Panc1 (cell line): ENCODE measurements at regions not wholly inside any gene's neighbourhood (a gene's known extent, or its start where the extent isn't known, plus 50 kb on each side); places are given as distances from the start of the nearest gene placed in this dataset.

ENCODE experiments used
- ATAC-seq: fragments of 200-7000 bp; cut with Tn5 transposase; 2 replicates; pipeline ENCODE4 v1.9.1; 2020; ENCODE audit warnings: mild to moderate bottlenecking, moderate library complexity
- BruUV-seq: library from RNA; stranded (reverse); fragments of 400-500 nt; replicated peaks from 2 replicates; lab custom pipeline; 2021; lab: Mats Ljungman, UMichigan
- CTCF ChIA-PET: fragments of 300-600 bp; sonication (Branson Sonifier 250); formaldehyde crosslinking; loops from one replicate; lab custom pipeline; 2022; ENCODE audit warnings: antibody characterized with exemption; lab: Charles Lee
- POLR2A ChIA-PET: fragments of 300-600 bp; sonication (Branson Sonifier 250); formaldehyde crosslinking; loops from one replicate; lab custom pipeline; 2022; ENCODE audit warnings: antibody characterized with exemption; lab: Charles Lee
- DNase-seq: peaks from one replicate; pipeline ENCODE4 v3.0.0-alpha.2; 2010; ENCODE audit warnings: low read depth, low spot score
- H3K27ac ChIP-seq: 2 replicates; pipeline ENCODE4 v1.5.1; 2011; ENCODE audit warnings: mild to moderate bottlenecking, low read length, inconsistent platforms
- H3K27me3 ChIP-seq: fragments of 200-500 bp; sonication (Bioruptor generic); 2 replicates; pipeline ENCODE4 v1.6.0; 2014; ENCODE audit warnings: low read length, inconsistent platforms; ENCODE audit not compliant: control insufficient read depth, insufficient read depth
- H3K36me3 ChIP-seq: fragments of 200-500 bp; sonication (Bioruptor generic); 2 replicates; pipeline ENCODE4 v1.5.1; 2014; ENCODE audit warnings: inconsistent platforms, mild to moderate bottlenecking, low read length, moderate library complexity; ENCODE audit not compliant: control insufficient read depth, insufficient read depth
- H3K4me1 ChIP-seq: 2 replicates; pipeline ENCODE4 v1.5.1; 2011; ENCODE audit warnings: inconsistent platforms, mild to moderate bottlenecking, low read length, moderate library complexity; ENCODE audit not compliant: control insufficient read depth, insufficient read depth
- H3K4me3 ChIP-seq, 2 experiments: 2 replicates each; pipeline ENCODE4 v1.5.1; 2011 to 2012; ENCODE audit warnings: low read depth in 2 of 2, low read length in 2 of 2, mild to moderate bottlenecking in 2 of 2, inconsistent platforms in 1 of 2, moderate library complexity in 1 of 2
- H3K9me3 ChIP-seq: fragments of 200-500 bp; sonication (Bioruptor generic); 2 replicates; pipeline ENCODE4 v1.5.1; 2014; ENCODE audit warnings: low read depth, mild to moderate bottlenecking, inconsistent platforms, low read length, moderate library complexity; ENCODE audit not compliant: control insufficient read depth, insufficient read depth
- POLR2AphosphoS5 ChIP-seq: IDR thresholded peaks from 2 replicates; pipeline ENCODE4 v1.6.1; 2012; ENCODE audit warnings: mild to moderate bottlenecking, low read depth, low read length, moderate library complexity
- SIN3A ChIP-seq: IDR thresholded peaks from 2 replicates; pipeline ENCODE4 v1.6.1; 2012; ENCODE audit warnings: low read depth, mild to moderate bottlenecking, low read length, moderate library complexity, borderline replicate concordance; ENCODE audit not compliant: insufficient read depth
- TCF7L2 ChIP-seq: IDR thresholded peaks from 2 replicates; pipeline ENCODE4 v1.6.1; 2011; ENCODE audit warnings: mild to moderate bottlenecking, low read depth, low read length, inconsistent platforms
- in situ Hi-C: cut with HindIII; loops from 2 replicates; pipeline ENCODE4 v1.10.0; 2016; ENCODE audit warnings: low sequenced_read_pairs, low pct_unique_long_range_greater_than_20kb
- intact Hi-C: fragments of 100-400 bp; cut with micrococcal nuclease; formaldehyde crosslinking; loops from one replicate; pipeline ENCODE4 v1.10.0; 2022; ENCODE audit not compliant: unreplicated experiment
- TF ChIP-seq, protein P1 (sequence below): fragments of 450-650 bp; IDR thresholded peaks from 2 replicates; pipeline ENCODE4 v1.5.1; 2017; ENCODE audit warnings: mild to moderate bottlenecking
- TF ChIP-seq, protein P2 (sequence below), 2 experiments: IDR thresholded peaks; 2 replicates each; pipeline ENCODE4 v1.6.1; 2011 to 2012; ENCODE audit warnings: low read depth in 2 of 2, control low read depth in 1 of 2, low read length in 1 of 2, mild to moderate bottlenecking in 1 of 2, moderate library complexity in 1 of 2; ENCODE audit not compliant: insufficient read depth in 1 of 2

DNA sequence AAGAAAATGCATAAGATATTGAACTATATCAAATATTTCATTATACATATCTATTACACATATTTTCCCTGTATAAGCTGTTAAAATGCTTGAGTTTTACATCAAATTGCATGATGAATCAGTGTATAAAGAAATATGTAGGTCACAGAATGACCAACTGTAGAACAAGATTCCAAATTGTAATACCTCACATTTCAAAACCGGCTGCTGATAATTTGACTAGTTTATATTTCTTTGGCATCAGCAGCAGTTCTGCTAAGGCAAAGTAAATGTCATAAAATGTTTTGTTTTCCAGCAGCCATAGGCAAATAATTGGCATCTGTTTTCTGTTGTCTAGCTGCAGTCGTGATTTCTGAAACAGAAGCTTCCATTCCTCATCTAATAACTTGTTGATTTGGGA is 633.9 kb downstream of the ARL4A start:
- in situ Hi-C loops = no loop called here

DNA sequence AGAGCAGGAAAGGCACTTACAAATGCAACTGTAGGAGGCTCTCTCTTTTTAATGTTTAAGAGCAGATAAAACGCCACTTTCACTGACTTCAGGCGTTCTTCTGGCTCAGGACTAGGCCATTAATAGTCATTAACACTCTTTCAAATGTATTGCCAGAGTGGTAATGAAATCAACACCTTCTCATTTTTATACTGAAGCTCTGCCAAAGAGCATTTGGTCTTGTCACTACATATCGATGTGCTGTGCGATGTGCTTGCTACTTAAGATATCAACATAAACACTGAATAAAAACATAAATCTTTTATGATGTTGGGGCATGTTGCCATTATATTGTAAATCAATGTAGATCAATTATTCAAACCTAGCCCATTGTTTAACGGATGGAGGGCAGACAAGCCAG is 634.7 kb downstream of the ARL4A start:
- ChIA-PET CTCF (interaction anchor here (0.6 kb wide), 1 partner anchor 851 kb away, joined by 3 read pairs; no protein-coding TSS in a partner anchor), POLR2A (no interaction called here)
- DNase-seq = no peak
- Histone ChIP-seq H3K36me3 (no peaks in the 10 kb centered on the region), H3K27me3 (no peaks in the 10 kb centered on the region), H3K4me1 (no peaks in the 10 kb centered on the region), H3K4me3 (no peak overlapping the region), H3K9me3 (no peaks in the 10 kb centered on the region; the same call in 1 of the 2 replicates), H3K27ac (no peak overlapping the region)
- BruUV-seq = no TSS peak
- intact Hi-C loops (no loop called here), in situ Hi-C loops (no loop called here)
- TF ChIP-seq, protein P1, sequence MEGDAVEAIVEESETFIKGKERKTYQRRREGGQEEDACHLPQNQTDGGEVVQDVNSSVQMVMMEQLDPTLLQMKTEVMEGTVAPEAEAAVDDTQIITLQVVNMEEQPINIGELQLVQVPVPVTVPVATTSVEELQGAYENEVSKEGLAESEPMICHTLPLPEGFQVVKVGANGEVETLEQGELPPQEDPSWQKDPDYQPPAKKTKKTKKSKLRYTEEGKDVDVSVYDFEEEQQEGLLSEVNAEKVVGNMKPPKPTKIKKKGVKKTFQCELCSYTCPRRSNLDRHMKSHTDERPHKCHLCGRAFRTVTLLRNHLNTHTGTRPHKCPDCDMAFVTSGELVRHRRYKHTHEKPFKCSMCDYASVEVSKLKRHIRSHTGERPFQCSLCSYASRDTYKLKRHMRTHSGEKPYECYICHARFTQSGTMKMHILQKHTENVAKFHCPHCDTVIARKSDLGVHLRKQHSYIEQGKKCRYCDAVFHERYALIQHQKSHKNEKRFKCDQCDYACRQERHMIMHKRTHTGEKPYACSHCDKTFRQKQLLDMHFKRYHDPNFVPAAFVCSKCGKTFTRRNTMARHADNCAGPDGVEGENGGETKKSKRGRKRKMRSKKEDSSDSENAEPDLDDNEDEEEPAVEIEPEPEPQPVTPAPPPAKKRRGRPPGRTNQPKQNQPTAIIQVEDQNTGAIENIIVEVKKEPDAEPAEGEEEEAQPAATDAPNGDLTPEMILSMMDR = no peak
- TF ChIP-seq SIN3A = no peak
- TF ChIP-seq, protein P2, sequence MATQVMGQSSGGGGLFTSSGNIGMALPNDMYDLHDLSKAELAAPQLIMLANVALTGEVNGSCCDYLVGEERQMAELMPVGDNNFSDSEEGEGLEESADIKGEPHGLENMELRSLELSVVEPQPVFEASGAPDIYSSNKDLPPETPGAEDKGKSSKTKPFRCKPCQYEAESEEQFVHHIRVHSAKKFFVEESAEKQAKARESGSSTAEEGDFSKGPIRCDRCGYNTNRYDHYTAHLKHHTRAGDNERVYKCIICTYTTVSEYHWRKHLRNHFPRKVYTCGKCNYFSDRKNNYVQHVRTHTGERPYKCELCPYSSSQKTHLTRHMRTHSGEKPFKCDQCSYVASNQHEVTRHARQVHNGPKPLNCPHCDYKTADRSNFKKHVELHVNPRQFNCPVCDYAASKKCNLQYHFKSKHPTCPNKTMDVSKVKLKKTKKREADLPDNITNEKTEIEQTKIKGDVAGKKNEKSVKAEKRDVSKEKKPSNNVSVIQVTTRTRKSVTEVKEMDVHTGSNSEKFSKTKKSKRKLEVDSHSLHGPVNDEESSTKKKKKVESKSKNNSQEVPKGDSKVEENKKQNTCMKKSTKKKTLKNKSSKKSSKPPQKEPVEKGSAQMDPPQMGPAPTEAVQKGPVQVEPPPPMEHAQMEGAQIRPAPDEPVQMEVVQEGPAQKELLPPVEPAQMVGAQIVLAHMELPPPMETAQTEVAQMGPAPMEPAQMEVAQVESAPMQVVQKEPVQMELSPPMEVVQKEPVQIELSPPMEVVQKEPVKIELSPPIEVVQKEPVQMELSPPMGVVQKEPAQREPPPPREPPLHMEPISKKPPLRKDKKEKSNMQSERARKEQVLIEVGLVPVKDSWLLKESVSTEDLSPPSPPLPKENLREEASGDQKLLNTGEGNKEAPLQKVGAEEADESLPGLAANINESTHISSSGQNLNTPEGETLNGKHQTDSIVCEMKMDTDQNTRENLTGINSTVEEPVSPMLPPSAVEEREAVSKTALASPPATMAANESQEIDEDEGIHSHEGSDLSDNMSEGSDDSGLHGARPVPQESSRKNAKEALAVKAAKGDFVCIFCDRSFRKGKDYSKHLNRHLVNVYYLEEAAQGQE (IDR thresholded peaks at IDR 0.05; ENCODE audit: insufficient read depth in 1 of 2, low read depth in 2 of 2, low read length in 1 of 2) = no peak
- ATAC-seq = no peak

More for the DNA sequence above, 633.9 kb downstream of the ARL4A start:
- BruUV-seq = no TSS peak
- Histone ChIP-seq H3K36me3 (no peaks in the 10 kb centered on the region), H3K27me3 (no peaks in the 10 kb centered on the region), H3K4me3 (no peak overlapping the region), H3K4me1 (no peaks in the 10 kb centered on the region), H3K9me3 (no peaks in the 10 kb centered on the region; the same call in 1 of the 2 replicates), H3K27ac (no peak overlapping the region)
- DNase-seq (no peak), ATAC-seq (no peak)
- intact Hi-C loops = no loop called here
- POLR2A ChIA-PET = no interaction called here
- TF ChIP-seq, protein P2 (IDR thresholded peaks at IDR 0.05; ENCODE audit: insufficient read depth in 1 of 2, low read depth in 2 of 2, low read length in 1 of 2) = no peak
- no peak for TF ChIP-seq TCF7L2
- TF ChIP-seq POLR2AphosphoS5 = no peak
- TF ChIP-seq, protein P1 = no peak
- no peak for TF ChIP-seq SIN3A
- CTCF ChIA-PET = interaction anchor here (0.6 kb wide), 1 partner anchor 850 kb away, joined by 3 read pairs; no protein-coding TSS in a partner anchor
